ENCODE measurements at regions not wholly inside any gene's neighbourhood (a gene's known extent, or its start where the extent isn't known, plus 50 kb on each side); places are given as distances from the start of the nearest gene placed in this dataset.

GRCh38 chr14:51328772-51329353 lies 88.8 kb downstream of the TMX1 start:
- Histone ChIP-seq H3K4me1 (ENCODE audit: control insufficient read depth, insufficient read depth, low read length, poor library complexity, severe bottlenecking) (no peaks in the 10 kb centered on the region), H3K9me3 (ENCODE audit: control insufficient read depth, low read length) (no peaks in the 10 kb centered on the region), H3K4me3 (ENCODE audit: insufficient read depth, low read depth, low read length, poor library complexity, severe bottlenecking) (no peak overlapping the region), H3K27me3 (replicated peaks; ENCODE audit: control insufficient read depth, insufficient read depth, low read length, poor library complexity, severe bottlenecking) (no peaks in the 10 kb centered on the region), H3K36me3 (ENCODE audit: control insufficient read depth, insufficient read depth, low read length) (no peaks in the 10 kb centered on the region), H3K27ac (ENCODE audit: insufficient read depth, low read length, poor library complexity, severe bottlenecking) (no peak overlapping the region)
- DNase-seq, result no peak

- DNase-seq, result no peak
- no peak overlapping the region for H3K27ac ChIP-seq (ENCODE audit: insufficient read depth, low read length, poor library complexity, severe bottlenecking)
- H3K4me1 ChIP-seq (ENCODE audit: control insufficient read depth, insufficient read depth, low read length, poor library complexity, severe bottlenecking), result no peaks in the 10 kb centered on the region
Measured at GRCh38 chr14:51331486-51332367, 91.7 kb downstream of the TMX1 start.

GRCh38 chr14:51333299-51333698 lies 93.3 kb downstream of the TMX1 start:
- no peaks in the 10 kb centered on the region for H3K36me3 ChIP-seq (ENCODE audit: control insufficient read depth, insufficient read depth, low read length)
- H3K9me3 ChIP-seq (ENCODE audit: control insufficient read depth, low read length), result no peaks in the 10 kb centered on the region
- no peaks in the 10 kb centered on the region for H3K27me3 ChIP-seq (replicated peaks; ENCODE audit: control insufficient read depth, insufficient read depth, low read length, poor library complexity, severe bottlenecking)
- no peaks in the 10 kb centered on the region for H3K4me1 ChIP-seq (ENCODE audit: control insufficient read depth, insufficient read depth, low read length, poor library complexity, severe bottlenecking)
- H3K4me3 ChIP-seq (ENCODE audit: insufficient read depth, low read depth, low read length, poor library complexity, severe bottlenecking), result no peak overlapping the region
- H3K27ac ChIP-seq (ENCODE audit: insufficient read depth, low read length, poor library complexity, severe bottlenecking), result no peak overlapping the region
- DNase-seq, result no peak

More at GRCh38 chr14:51331486-51332367, 91.7 kb downstream of the TMX1 start:
- no peaks in the 10 kb centered on the region for H3K27me3 ChIP-seq (replicated peaks; ENCODE audit: control insufficient read depth, insufficient read depth, low read length, poor library complexity, severe bottlenecking)
- no peak overlapping the region for H3K4me3 ChIP-seq (ENCODE audit: insufficient read depth, low read depth, low read length, poor library complexity, severe bottlenecking)
- no peaks in the 10 kb centered on the region for H3K9me3 ChIP-seq (ENCODE audit: control insufficient read depth, low read length)
- H3K36me3 ChIP-seq (ENCODE audit: control insufficient read depth, insufficient read depth, low read length), result no peaks in the 10 kb centered on the region

- no peaks in the 10 kb centered on the region for H3K27me3 ChIP-seq (replicated peaks; ENCODE audit: control insufficient read depth, insufficient read depth, low read length, poor library complexity, severe bottlenecking)
- no peak for DNase-seq
- H3K36me3 ChIP-seq (ENCODE audit: control insufficient read depth, insufficient read depth, low read length), result no peaks in the 10 kb centered on the region
- H3K4me1 ChIP-seq (ENCODE audit: control insufficient read depth, insufficient read depth, low read length, poor library complexity, severe bottlenecking), result no peaks in the 10 kb centered on the region
- H3K9me3 ChIP-seq (ENCODE audit: control insufficient read depth, low read length), result no peaks in the 10 kb centered on the region
- no peak overlapping the region for H3K4me3 ChIP-seq (ENCODE audit: insufficient read depth, low read depth, low read length, poor library complexity, severe bottlenecking)
- H3K27ac ChIP-seq (ENCODE audit: insufficient read depth, low read length, poor library complexity, severe bottlenecking), result no peak overlapping the region
Measured at GRCh38 chr14:51333901-51334521, 94.0 kb downstream of the TMX1 start.

GRCh38 chr14:51334566-51334965 lies 94.5 kb downstream of the TMX1 start:
- Histone ChIP-seq H3K36me3 (ENCODE audit: control insufficient read depth, insufficient read depth, low read length) (no peaks in the 10 kb centered on the region), H3K9me3 (ENCODE audit: control insufficient read depth, low read length) (no peaks in the 10 kb centered on the region), H3K27ac (ENCODE audit: insufficient read depth, low read length, poor library complexity, severe bottlenecking) (no peak overlapping the region), H3K4me1 (ENCODE audit: control insufficient read depth, insufficient read depth, low read length, poor library complexity, severe bottlenecking) (no peaks in the 10 kb centered on the region), H3K4me3 (ENCODE audit: insufficient read depth, low read depth, low read length, poor library complexity, severe bottlenecking) (no peak overlapping the region), H3K27me3 (replicated peaks; ENCODE audit: control insufficient read depth, insufficient read depth, low read length, poor library complexity, severe bottlenecking) (no peaks in the 10 kb centered on the region)
- no peak for DNase-seq

GRCh38 chr14:51335531-51335930 lies 95.5 kb downstream of the TMX1 start:
- no peak for DNase-seq
- Histone ChIP-seq H3K36me3 (ENCODE audit: control insufficient read depth, insufficient read depth, low read length) (no peaks in the 10 kb centered on the region), H3K4me3 (ENCODE audit: insufficient read depth, low read depth, low read length, poor library complexity, severe bottlenecking) (no peak overlapping the region), H3K27ac (ENCODE audit: insufficient read depth, low read length, poor library complexity, severe bottlenecking) (no peak overlapping the region), H3K9me3 (ENCODE audit: control insufficient read depth, low read length) (no peaks in the 10 kb centered on the region), H3K27me3 (replicated peaks; ENCODE audit: control insufficient read depth, insufficient read depth, low read length, poor library complexity, severe bottlenecking) (no peaks in the 10 kb centered on the region), H3K4me1 (ENCODE audit: control insufficient read depth, insufficient read depth, low read length, poor library complexity, severe bottlenecking) (no peaks in the 10 kb centered on the region)

GRCh38 chr14:51335961-51336723 lies 96.1 kb downstream of the TMX1 start:
- no peak overlapping the region for H3K27ac ChIP-seq (ENCODE audit: insufficient read depth, low read length, poor library complexity, severe bottlenecking)
- H3K36me3 ChIP-seq (ENCODE audit: control insufficient read depth, insufficient read depth, low read length), result no peaks in the 10 kb centered on the region
- no peak overlapping the region for H3K4me3 ChIP-seq (ENCODE audit: insufficient read depth, low read depth, low read length, poor library complexity, severe bottlenecking)
- no peaks in the 10 kb centered on the region for H3K4me1 ChIP-seq (ENCODE audit: control insufficient read depth, insufficient read depth, low read length, poor library complexity, severe bottlenecking)
- H3K27me3 ChIP-seq (replicated peaks; ENCODE audit: control insufficient read depth, insufficient read depth, low read length, poor library complexity, severe bottlenecking), result no peaks in the 10 kb centered on the region
- no peaks in the 10 kb centered on the region for H3K9me3 ChIP-seq (ENCODE audit: control insufficient read depth, low read length)
- no peak for DNase-seq

GRCh38 chr14:51336734-51337133 lies 96.7 kb downstream of the TMX1 start:
- no peak for DNase-seq
- Histone ChIP-seq H3K4me3 (ENCODE audit: insufficient read depth, low read depth, low read length, poor library complexity, severe bottlenecking) (no peak overlapping the region), H3K27ac (ENCODE audit: insufficient read depth, low read length, poor library complexity, severe bottlenecking) (no peak overlapping the region)

GRCh38 chr14:51337520-51337919 lies 97.5 kb downstream of the TMX1 start:
- H3K27ac ChIP-seq (ENCODE audit: insufficient read depth, low read length, poor library complexity, severe bottlenecking), result no peak overlapping the region
- H3K4me3 ChIP-seq (ENCODE audit: insufficient read depth, low read depth, low read length, poor library complexity, severe bottlenecking), result no peak overlapping the region
- H3K9me3 ChIP-seq (ENCODE audit: control insufficient read depth, low read length), result no peaks in the 10 kb centered on the region
- DNase-seq, result no peak
- H3K4me1 ChIP-seq (ENCODE audit: control insufficient read depth, insufficient read depth, low read length, poor library complexity, severe bottlenecking), result no peaks in the 10 kb centered on the region
- no peaks in the 10 kb centered on the region for H3K36me3 ChIP-seq (ENCODE audit: control insufficient read depth, insufficient read depth, low read length)
- no peaks in the 10 kb centered on the region for H3K27me3 ChIP-seq (replicated peaks; ENCODE audit: control insufficient read depth, insufficient read depth, low read length, poor library complexity, severe bottlenecking)

More at GRCh38 chr14:51336734-51337133, 96.7 kb downstream of the TMX1 start:
- Histone ChIP-seq H3K9me3 (ENCODE audit: control insufficient read depth, low read length) (no peaks in the 10 kb centered on the region), H3K4me1 (ENCODE audit: control insufficient read depth, insufficient read depth, low read length, poor library complexity, severe bottlenecking) (no peaks in the 10 kb centered on the region), H3K36me3 (ENCODE audit: control insufficient read depth, insufficient read depth, low read length) (no peaks in the 10 kb centered on the region), H3K27me3 (replicated peaks; ENCODE audit: control insufficient read depth, insufficient read depth, low read length, poor library complexity, severe bottlenecking) (no peaks in the 10 kb centered on the region)

All from effector memory CD4-positive, alpha-beta T cell (primary cell).